IPS DF 6.9 (cell line): ENCODE measurements at regions not wholly inside any gene's neighbourhood (a gene's known extent, or its start where the extent isn't known, plus 50 kb on each side); places are given as distances from the start of the nearest gene placed in this dataset.
"Not testable (repeated sequence)": the region's sequence is repeated elsewhere in the genome, so short reads cannot be mapped to it uniquely, and the experiment has no call there.

Source experiments
- DNase-seq: peaks from one replicate; pipeline ENCODE4 v3.0.0-alpha.2; 2013; ENCODE audit warnings: low read depth, low spot score
- H3K27ac ChIP-seq: one replicate; pipeline ENCODE4 v1.5.1; 2013; ENCODE audit warnings: low read length, control low read depth
- H3K27me3 ChIP-seq: 2 replicates; pipeline ENCODE4 v1.6.1; 2013; ENCODE audit warnings: mild to moderate bottlenecking, low read length; ENCODE audit not compliant: control insufficient read depth, insufficient read depth
- H3K36me3 ChIP-seq: 2 replicates; pipeline ENCODE4 v1.6.1; 2013; ENCODE audit warnings: low read length; ENCODE audit not compliant: control insufficient read depth, insufficient read depth
- H3K4me1 ChIP-seq: 2 replicates; pipeline ENCODE4 v1.6.1; 2013; ENCODE audit warnings: low read length; ENCODE audit not compliant: control insufficient read depth, insufficient read depth
- H3K4me3 ChIP-seq: 2 replicates; pipeline ENCODE4 v1.5.1; 2013; ENCODE audit warnings: mild to moderate bottlenecking, low read length
- H3K9me3 ChIP-seq: 2 replicates; pipeline ENCODE4 v1.6.1; 2013; ENCODE audit warnings: low read length, inconsistent platforms; ENCODE audit not compliant: control insufficient read depth, insufficient read depth
- WGBS: extraction: QIAGEN DNeasy Blood & Tissue Kit; methylation state at CpG from one replicate; pipeline ENCODE4 v1.1.7; 2013; ENCODE audit warnings: mixed read lengths, missing lambda C conversion rate; ENCODE audit not compliant: insufficient read length, insufficient coverage; 5-methylcytosine and 5-hydroxymethylcytosine counted together

DNA sequence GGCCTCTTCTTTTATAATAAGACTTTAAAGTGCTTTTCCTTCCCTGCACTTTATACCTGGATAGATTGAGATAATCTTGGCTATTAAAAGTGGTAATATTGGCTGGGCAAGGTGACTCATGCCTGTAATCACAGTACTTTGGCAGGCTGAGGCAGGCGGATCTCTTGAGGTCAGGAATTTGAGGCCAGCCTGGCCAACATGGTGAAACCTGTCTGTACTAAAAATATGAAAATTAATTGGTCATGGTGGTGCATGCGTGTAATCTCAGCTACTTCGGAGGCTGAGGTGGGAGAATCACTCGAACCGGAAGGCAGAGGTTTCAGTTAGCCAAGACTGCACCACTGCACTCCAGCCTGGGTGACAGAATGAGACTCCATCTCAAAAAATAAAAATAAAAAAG is 197.1 kb upstream of the RGS17 start:
- H3K27ac ChIP-seq: no peak overlapping the region
- no peak overlapping the region for H3K4me3 ChIP-seq
- DNase-seq: no peak
- H3K4me1 ChIP-seq: no peaks in the 10 kb centered on the region
- no peaks in the 10 kb centered on the region for H3K9me3 ChIP-seq
- no peaks in the 10 kb centered on the region for H3K27me3 ChIP-seq
- H3K36me3 ChIP-seq: no peaks in the 10 kb centered on the region
- WGBS: no CpG with 5 or more reads among the region's 5 CpGs

DNA sequence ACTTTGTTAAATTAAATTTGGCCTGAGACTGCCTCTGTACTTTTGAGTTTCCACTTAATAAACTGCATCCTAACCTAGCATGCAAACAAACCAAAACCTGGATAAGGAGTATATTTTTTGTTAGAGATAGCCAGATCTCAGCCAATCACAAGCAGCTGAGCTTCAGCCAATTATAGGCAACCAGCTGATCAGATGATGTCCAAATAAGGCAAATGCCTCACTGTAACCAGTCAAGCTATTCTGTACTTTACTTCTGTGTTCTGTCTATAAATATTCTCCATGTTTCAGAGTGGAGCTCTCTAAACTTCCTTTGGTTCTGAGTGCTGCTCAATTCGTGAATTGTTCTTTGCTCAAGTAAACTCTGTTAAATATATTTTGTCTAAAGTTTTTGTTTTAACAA is 194.6 kb upstream of the RGS17 start:
- no CpG with 5 or more reads among the region's 1 CpG for whole genome bisulfite sequencing
- Histone ChIP-seq H3K27ac (no peak overlapping the region), H3K27me3 (no peaks in the 10 kb centered on the region), H3K9me3 (no peaks in the 10 kb centered on the region), H3K4me3 (no peak overlapping the region), H3K4me1 (no peaks in the 10 kb centered on the region), H3K36me3 (no peaks in the 10 kb centered on the region)
- no peak for DNase-seq

DNA sequence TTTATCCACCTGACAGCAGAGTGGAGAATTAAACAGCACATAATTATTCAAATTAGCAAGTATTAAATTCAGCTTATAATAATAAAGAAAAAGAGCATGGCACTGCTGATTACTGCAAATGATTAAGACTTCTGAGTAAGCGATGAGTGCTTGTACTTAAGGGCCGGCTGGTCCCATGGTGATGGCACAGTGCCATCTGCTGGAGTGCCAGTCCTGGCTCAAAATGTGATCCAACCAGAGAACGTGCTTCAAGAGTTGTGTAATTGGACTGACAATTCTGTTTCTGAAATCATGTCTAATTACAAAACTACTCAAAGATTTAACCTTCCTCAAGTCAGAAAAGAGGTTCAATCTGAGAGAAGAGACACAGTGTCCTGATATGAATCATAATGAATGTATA is 181.6 kb upstream of the RGS17 start:
- no peaks in the 10 kb centered on the region for H3K36me3 ChIP-seq
- no peak overlapping the region for H3K27ac ChIP-seq
- no peaks in the 10 kb centered on the region for H3K27me3 ChIP-seq
- H3K4me3 ChIP-seq: no peak overlapping the region
- no peaks in the 10 kb centered on the region for H3K4me1 ChIP-seq
- no peak for DNase-seq
- H3K9me3 ChIP-seq: no peaks in the 10 kb centered on the region
- WGBS: no CpG with 5 or more reads among the region's 3 CpGs

DNA sequence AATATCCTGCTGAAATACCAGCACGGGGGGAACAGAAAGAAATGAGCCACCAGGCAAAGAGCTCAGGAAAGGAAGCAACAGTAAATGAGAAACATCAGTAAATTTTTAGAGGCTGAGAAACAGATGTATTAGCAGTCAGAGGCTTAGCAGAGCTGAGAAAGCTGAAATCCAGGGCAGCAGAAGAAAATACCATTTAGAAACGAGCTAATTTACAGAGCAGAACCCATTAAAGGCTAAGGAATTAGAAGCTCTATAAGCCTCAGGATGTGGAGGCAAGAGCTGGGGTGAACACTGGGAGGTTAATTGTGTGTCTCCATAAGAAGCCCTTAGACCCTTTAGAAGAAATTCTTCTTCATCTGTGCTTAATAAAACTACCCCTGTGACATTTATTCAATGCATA is 178.6 kb upstream of the RGS17 start:
- no peak for DNase-seq
- H3K9me3 ChIP-seq: no peaks in the 10 kb centered on the region
- no peaks in the 10 kb centered on the region for H3K36me3 ChIP-seq
- no CpG with 5 or more reads among the region's 2 CpGs for WGBS
- no peak overlapping the region for H3K27ac ChIP-seq
- no peak overlapping the region for H3K4me3 ChIP-seq
- H3K27me3 ChIP-seq: no peaks in the 10 kb centered on the region
- H3K4me1 ChIP-seq: no peaks in the 10 kb centered on the region

DNA sequence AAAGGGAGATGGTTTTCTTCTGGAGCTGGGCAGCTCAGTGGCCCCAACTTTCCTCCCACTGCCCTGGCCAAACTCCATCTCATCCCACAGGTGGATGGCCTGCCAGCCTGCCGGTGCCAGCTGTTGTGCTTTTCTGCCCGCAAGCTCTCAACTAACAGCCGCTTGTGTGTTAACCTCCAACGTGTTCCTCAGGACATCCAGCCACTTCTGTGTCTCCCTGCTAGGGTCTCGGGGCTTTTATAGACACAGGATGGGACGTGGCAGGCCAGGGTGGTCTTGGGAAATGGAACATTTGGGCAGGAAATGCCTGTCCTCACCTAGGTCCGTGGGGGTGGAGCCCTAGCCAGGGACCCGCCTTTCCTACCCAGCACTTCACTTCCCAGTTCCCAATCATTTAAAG is 171.1 kb upstream of the RGS17 start:
- H3K27ac ChIP-seq: no peak overlapping the region
- H3K9me3 ChIP-seq: no peaks in the 10 kb centered on the region
- no peaks in the 10 kb centered on the region for H3K27me3 ChIP-seq
- H3K36me3 ChIP-seq: no peaks in the 10 kb centered on the region
- DNase-seq: no peak
- no peaks in the 10 kb centered on the region for H3K4me1 ChIP-seq
- WGBS: no CpG with 5 or more reads among the region's 8 CpGs
- H3K4me3 ChIP-seq: no peak overlapping the region

DNA sequence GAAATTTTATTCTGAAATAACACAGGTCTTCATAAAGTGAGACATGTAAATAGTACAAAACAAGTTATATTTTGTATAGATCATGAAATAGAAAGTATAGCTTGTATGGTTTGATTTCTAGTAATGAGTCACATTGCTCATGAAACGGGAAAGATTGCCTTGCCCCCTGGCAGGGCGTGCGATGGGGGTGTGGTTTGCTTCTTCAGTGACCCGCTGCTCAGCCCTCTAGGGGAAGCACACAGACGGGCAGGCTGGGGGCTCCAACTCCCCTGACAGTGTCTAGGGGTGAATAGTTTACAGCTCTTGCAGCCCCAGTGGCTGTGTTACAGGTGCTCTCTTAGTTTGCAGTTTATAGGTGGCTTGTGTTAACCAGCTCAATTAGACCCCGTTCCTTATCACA is 170.5 kb upstream of the RGS17 start:
- H3K4me1 ChIP-seq: no peaks in the 10 kb centered on the region
- no peaks in the 10 kb centered on the region for H3K36me3 ChIP-seq
- H3K27me3 ChIP-seq: no peaks in the 10 kb centered on the region
- WGBS: no CpG with 5 or more reads among the region's 6 CpGs
- no peak overlapping the region for H3K4me3 ChIP-seq
- DNase-seq: no peak
- H3K27ac ChIP-seq: no peak overlapping the region
- H3K9me3 ChIP-seq: no peaks in the 10 kb centered on the region

DNA sequence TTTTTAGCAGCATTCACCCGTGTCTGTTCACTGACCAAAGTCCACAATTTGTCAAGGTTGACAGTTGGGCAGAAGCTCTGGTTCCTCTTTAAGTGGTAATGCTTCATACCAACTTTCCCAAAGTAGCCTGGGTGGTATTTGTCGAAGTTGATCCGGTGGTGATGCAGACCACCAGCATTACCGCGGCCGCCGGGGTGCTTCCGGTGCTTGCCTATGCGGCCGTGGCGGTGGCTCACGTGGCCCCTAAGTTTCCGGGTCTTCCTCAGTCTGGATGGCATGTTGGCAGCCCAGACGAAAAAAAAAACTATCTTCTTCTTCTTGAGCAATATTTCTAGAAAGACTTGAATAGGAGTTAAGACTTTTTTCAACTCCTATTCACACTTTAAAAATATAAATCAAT is 151.4 kb upstream of the RGS17 start:
- not testable (repeated sequence) for H3K36me3 ChIP-seq, DNase-seq, H3K4me3 ChIP-seq, H3K27ac ChIP-seq, H3K27me3 ChIP-seq, H3K4me1 ChIP-seq, H3K9me3 ChIP-seq
- WGBS: no CpG with 5 or more reads among the region's 14 CpGs

DNA sequence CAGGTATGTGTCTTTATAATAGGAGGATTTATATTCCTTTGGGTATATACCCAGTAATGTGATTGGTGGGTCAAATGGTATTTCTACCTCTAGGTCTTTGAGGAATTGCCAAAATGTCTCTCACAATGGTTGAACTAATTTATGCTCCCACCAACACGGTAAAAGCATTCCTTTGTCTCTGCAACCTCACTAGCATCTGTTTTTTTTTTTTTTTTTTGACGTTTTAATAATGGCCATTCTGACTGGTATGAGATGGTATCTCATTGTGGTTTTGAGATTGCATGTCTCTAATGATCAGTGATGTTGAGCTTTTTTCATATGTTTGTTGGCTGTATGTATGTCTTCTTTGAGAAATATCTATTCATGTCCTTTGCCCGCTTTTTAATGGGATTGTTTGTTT is 144.9 kb upstream of the RGS17 start:
- no CpG with 5 or more reads among the region's 3 CpGs for WGBS
- DNase-seq: no peak

DNA sequence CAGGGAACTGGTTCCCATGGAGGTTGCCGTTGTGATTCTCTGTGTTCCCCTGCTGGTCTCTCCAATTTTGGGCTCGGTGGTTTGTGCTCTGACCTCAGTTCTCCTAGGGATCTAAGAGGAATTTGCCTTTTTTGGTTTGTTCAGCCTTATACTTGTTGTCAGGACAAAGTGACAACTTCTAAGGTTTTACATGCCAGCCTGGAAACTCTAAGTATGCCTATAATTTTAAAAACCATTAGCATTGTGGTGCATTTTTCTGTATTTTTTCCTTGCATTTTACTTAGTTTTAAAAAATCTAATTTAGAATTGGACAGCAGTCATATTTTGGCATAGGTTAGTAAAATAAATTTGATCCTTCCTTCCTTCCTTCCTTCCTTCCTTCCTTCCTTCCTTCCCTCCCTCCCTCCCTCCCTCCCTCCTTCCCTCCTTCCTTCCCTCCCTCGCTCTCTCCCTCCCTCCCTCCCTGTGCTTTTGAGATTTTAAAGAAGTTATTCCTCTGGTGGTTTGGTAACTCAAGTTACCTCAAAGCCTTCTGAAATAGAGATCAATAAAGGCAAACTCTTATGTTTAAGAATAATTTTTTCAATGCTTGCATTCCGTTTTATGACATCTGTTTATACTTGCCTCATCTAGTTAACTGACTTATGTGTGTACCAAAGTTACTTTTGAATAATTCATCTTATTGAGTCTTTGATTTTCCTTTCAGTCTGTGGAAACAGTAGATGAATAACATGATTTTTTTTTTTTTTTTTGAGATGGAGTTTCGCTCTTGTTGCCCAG is 141.3 kb upstream of the RGS17 start:
- Histone ChIP-seq H3K4me1 (no peaks in the 10 kb centered on the region), H3K27me3 (no peaks in the 10 kb centered on the region), H3K27ac (no peak overlapping the region), H3K36me3 (no peaks in the 10 kb centered on the region), H3K9me3 (no peaks in the 10 kb centered on the region), H3K4me3 (no peak overlapping the region)
- no CpG with 5 or more reads among the region's 5 CpGs for WGBS
- no peak for DNase-seq

More for the DNA sequence above, 144.9 kb upstream of the RGS17 start:
- no peak overlapping the region for H3K4me3 ChIP-seq
- H3K9me3 ChIP-seq: no peaks in the 10 kb centered on the region
- no peaks in the 10 kb centered on the region for H3K36me3 ChIP-seq
- H3K4me1 ChIP-seq: no peaks in the 10 kb centered on the region
- no peak overlapping the region for H3K27ac ChIP-seq
- no peaks in the 10 kb centered on the region for H3K27me3 ChIP-seq

DNA sequence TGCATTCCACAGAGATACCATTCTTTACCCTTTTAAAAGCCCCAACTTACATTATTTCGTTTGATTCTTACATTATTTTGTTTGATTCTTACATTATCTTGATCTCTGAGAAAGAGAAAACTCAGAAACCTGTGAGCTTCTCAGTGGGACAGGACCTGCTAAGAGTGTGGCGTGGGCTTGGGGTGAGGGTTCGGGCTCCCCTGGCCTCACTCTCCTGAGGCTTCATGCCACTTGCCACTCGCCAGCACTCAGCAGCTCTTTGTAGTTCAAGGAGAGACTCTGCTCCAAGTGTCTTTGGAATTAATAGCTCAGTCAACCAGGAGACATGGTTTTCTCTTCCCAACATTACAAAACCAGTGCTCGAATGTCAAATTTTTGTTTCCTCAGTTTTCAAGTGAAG is 132.4 kb upstream of the RGS17 start:
- Histone ChIP-seq H3K4me3 (no peak overlapping the region), H3K27me3 (no peaks in the 10 kb centered on the region), H3K9me3 (no peaks in the 10 kb centered on the region), H3K36me3 (no peaks in the 10 kb centered on the region), H3K4me1 (no peaks in the 10 kb centered on the region; the same call in 1 of the 2 replicates), H3K27ac (no peak overlapping the region)
- DNase-seq: no peak
- WGBS: no CpG with 5 or more reads among the region's 5 CpGs

DNA sequence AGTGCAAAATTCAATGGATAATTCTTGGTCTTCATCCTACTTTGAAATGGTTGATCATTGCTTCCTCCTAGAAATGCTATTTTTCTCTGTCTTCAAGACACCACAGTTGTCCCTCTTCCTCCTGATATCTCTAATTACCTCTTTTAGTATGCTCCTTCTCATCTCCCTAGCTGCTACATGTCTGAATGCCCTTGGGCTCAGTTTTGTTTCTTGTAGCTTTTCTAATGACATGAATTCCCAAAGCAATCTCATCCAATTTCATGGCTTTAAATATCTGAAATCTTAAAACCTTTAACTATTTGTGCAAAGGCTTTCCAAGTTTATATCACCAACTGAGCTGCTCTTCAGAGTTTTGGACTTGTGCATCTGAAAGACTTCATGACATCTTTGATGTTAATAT is 120.2 kb upstream of the RGS17 start:
- Histone ChIP-seq H3K27me3 (no peaks in the 10 kb centered on the region), H3K4me3 (no peak overlapping the region), H3K4me1 (no peaks in the 10 kb centered on the region), H3K9me3 (no peaks in the 10 kb centered on the region), H3K36me3 (no peaks in the 10 kb centered on the region), H3K27ac (no peak overlapping the region)
- DNase-seq: no peak
